HepG2 (cell line): ENCODE measurements at regions not wholly inside any gene's neighbourhood (a gene's known extent, or its start where the extent isn't known, plus 50 kb on each side); places are given as distances from the start of the nearest gene placed in this dataset.
"Not testable (repeated sequence)": the region's sequence is repeated elsewhere in the genome, so short reads cannot be mapped to it uniquely, and the experiment has no call there.

Source experiments
- ATAC-seq: fragments of 200-7000 bp; cut with Tn5 transposase; 3 replicates; pipeline ENCODE4 v1.9.1; 2020; ENCODE audit warnings: mild to moderate bottlenecking, moderate library complexity
- BruUV-seq: library from RNA; stranded (reverse); fragments of 400-500 nt; replicated peaks from 2 replicates; lab custom pipeline; 2021; lab: Mats Ljungman, UMichigan
- CTCF ChIA-PET: fragments of 300-600 bp; formaldehyde crosslinking; extraction: SDS; loops from one replicate; lab custom pipeline; 2021; ENCODE audit warnings: low total read pairs, inconsistent platforms, low intra/inter-chr PET ratio; lab: Yijun Ruan, JAX
- POLR2A ChIA-PET: fragments of 350-600 bp; sonication (Branson Sonifier 250); formaldehyde crosslinking; loops from one replicate; lab custom pipeline; 2020; ENCODE audit warnings: antibody characterized with exemption, inconsistent platforms; lab: Yijun Ruan, JAX
- DNase-seq: peaks from one replicate; pipeline ENCODE4 v3.0.0-alpha.2; 2015; ENCODE audit warnings: low spot score
- FAIRE-seq: peaks from 3 replicates; lab custom pipeline; 2011; peaks lifted over from hg19 to GRCh38; lab: Jason Lieb, UNC
- H2AFZ ChIP-seq: one replicate; pipeline ENCODE4 v1.6.1; 2011; ENCODE audit warnings: low read length, inconsistent platforms
- H3K27ac ChIP-seq: fragments of 300-600 bp; 3 replicates; pipeline ENCODE4 v1.8.0; 2011; ENCODE audit warnings: mixed run types, mild to moderate bottlenecking, mixed read lengths, low read length, inconsistent platforms; ENCODE audit not compliant: insufficient read depth; ENCODE audit errors: extremely low read length
- H3K27me3 ChIP-seq, 2 experiments: fragments of 200-600 bp in 1 of 2; 2 replicates in 1 of 2; 3 replicates in 1 of 2; pipeline versions ENCODE4 v1.6.0 to v1.8.0; 2011; ENCODE audit warnings: low read length in 2 of 2, mild to moderate bottlenecking in 2 of 2, moderate library complexity in 2 of 2, inconsistent platforms in 1 of 2; ENCODE audit not compliant: insufficient read depth in 2 of 2, control insufficient read depth in 1 of 2
- H3K36me3 ChIP-seq, 2 experiments: fragments of 200-600 bp in 1 of 2; replicated peaks in 1 of 2; 2 replicates in 1 of 2; 3 replicates in 1 of 2; pipeline versions ENCODE4 v1.5.1 to v1.8.0; 2011; ENCODE audit warnings: low read length in 2 of 2, inconsistent platforms in 1 of 2; ENCODE audit not compliant: insufficient read depth in 2 of 2, control insufficient read depth in 1 of 2
- H3K4me1 ChIP-seq: 2 replicates; pipeline ENCODE4 v1.5.1; 2012; ENCODE audit warnings: low read length, inconsistent platforms; ENCODE audit not compliant: insufficient read depth
- H3K4me2 ChIP-seq: 2 replicates; pipeline ENCODE4 v1.6.0; 2011; ENCODE audit warnings: low read depth, low read length, inconsistent platforms
- H3K4me3 ChIP-seq, 3 experiments: fragments of 200-600 bp in 1 of 3; sonication (generic), shearing (Covaris generic) in 1 of 3; replicated peaks in 1 of 3; 2 replicates each; pipeline ENCODE4 v1.5.1; 2011 to 2016; ENCODE audit warnings: low read length in 3 of 3, inconsistent platforms in 2 of 3, low read depth in 2 of 3, mild to moderate bottlenecking in 2 of 3, control low read depth in 1 of 3, mixed read lengths in 1 of 3; ENCODE audit not compliant: insufficient read depth in 1 of 3
- H3K79me2 ChIP-seq: one replicate; pipeline ENCODE4 v1.6.1; 2011; ENCODE audit warnings: low read length, inconsistent platforms; ENCODE audit not compliant: insufficient read depth
- H3K9ac ChIP-seq: 2 replicates; pipeline ENCODE4 v1.6.0; 2011; ENCODE audit warnings: mild to moderate bottlenecking, low read depth, low read length, inconsistent platforms; ENCODE audit not compliant: insufficient read depth
- H3K9me3 ChIP-seq: 2 replicates; pipeline ENCODE4 v1.5.1; 2012; ENCODE audit warnings: mild to moderate bottlenecking, low read length
- H4K20me1 ChIP-seq: 2 replicates; pipeline ENCODE4 v1.6.0; 2011; ENCODE audit warnings: inconsistent platforms, mild to moderate bottlenecking, low read length, moderate library complexity; ENCODE audit not compliant: insufficient read depth
- ZNF430 ChIP-seq: sonication (generic); formaldehyde crosslinking; IDR thresholded peaks from 2 replicates; pipeline ENCODE4 v1.9.0; 2021; ENCODE audit warnings: mild to moderate bottlenecking, missing genetic modification reagents
- WGBS: methylation state at CpG from one replicate; pipeline ENCODE4 v1.1.6; 2017; ENCODE audit warnings: low lambda C conversion rate; 5-methylcytosine and 5-hydroxymethylcytosine counted together
- in situ Hi-C: cut with HindIII; loops from 2 replicates; pipeline ENCODE4 v1.10.0; 2017; ENCODE audit warnings: low pct_unique_long_range_greater_than_20kb; ENCODE audit not compliant: extremely low pct_ligation_motif_present
- intact Hi-C: fragments of 100-400 bp; cut with micrococcal nuclease; formaldehyde crosslinking; loops from one replicate; pipeline ENCODE4 v1.10.0; 2022; ENCODE audit not compliant: unreplicated experiment
- TF ChIP-seq, protein P1 (sequence below), 2 experiments: fragments of 450-650 bp in 1 of 2; sonication (generic) in 1 of 2; formaldehyde crosslinking; IDR thresholded peaks; 2 replicates each; pipeline versions ENCODE4 v1.5.0 to v1.8.0; 2020 to 2022; ENCODE audit warnings: mild to moderate bottlenecking in 1 of 2, missing genetic modification reagents in 1 of 2

DNA sequence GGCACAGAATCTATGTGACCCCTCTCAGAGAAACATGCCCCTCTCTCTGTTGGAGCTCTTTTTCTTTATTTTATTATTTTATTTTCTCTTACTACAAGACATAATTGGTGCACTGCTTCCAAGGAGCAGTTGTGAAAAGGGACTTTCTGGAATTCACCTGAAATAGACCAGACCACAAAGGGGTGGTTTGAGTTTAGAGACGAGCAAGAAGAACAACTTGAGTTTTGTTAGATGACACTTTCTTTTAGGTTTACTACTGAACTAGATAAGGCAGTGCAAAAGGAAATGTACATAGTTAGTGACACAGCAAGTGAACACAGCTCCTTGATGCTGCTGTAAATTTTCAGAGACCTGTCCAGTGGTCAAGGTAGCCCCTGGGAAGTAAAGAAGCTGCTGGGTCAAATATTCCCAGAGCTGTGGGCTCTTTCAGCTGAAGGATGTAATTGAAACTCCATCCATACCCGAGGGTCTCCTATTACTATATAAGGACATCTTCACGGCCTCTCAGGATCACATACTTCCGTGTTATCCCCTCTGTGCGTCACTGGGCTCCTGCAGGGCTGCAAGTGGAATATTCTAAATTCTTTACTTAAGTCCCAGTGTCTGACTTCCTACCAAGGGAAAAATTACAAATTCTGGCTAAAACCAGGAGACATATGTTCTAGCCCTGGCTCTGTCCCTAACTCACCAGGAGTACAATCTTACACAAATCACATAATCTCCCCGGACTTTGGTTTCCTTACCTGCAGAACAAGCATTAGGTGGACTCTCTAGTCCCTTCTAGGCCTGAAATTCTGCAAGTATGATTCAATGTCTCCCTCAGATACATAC, 69.1 kb upstream of the ADTRP start:
- H3K27ac ChIP-seq = no peak overlapping the region
- in situ Hi-C loops = no loop called here
- POLR2A ChIA-PET = no interaction called here
- no TSS peak for BruUV-seq
- 12% methylated on average over 6 of the region's 6 CpGs for WGBS
- no peaks in the 10 kb centered on the region for H3K4me1 ChIP-seq
- ATAC-seq = no peak
- H2AFZ ChIP-seq = no peak overlapping the region
- no peaks in the 10 kb centered on the region for H4K20me1 ChIP-seq
- intact Hi-C loops = no loop called here
- TF ChIP-seq, protein P1, sequence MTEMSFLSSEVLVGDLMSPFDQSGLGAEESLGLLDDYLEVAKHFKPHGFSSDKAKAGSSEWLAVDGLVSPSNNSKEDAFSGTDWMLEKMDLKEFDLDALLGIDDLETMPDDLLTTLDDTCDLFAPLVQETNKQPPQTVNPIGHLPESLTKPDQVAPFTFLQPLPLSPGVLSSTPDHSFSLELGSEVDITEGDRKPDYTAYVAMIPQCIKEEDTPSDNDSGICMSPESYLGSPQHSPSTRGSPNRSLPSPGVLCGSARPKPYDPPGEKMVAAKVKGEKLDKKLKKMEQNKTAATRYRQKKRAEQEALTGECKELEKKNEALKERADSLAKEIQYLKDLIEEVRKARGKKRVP (CRISPR knock-in tag; IDR thresholded peaks at IDR 0.05) = no peak
- TF ChIP-seq, all 625 proteins: peak for 0
- H3K4me3 ChIP-seq = no peak overlapping the region
- H3K36me3 ChIP-seq = no peaks in the 10 kb centered on the region
- CTCF ChIA-PET = no interaction called here
- no peaks in the 10 kb centered on the region for H3K27me3 ChIP-seq
- H3K9ac ChIP-seq = no peak overlapping the region
- H3K79me2 ChIP-seq = no peaks in the 10 kb centered on the region
- no peak overlapping the region for H3K4me2 ChIP-seq
- no peak for DNase-seq
- no peak for FAIRE-seq
- H3K9me3 ChIP-seq = no peaks in the 10 kb centered on the region

DNA sequence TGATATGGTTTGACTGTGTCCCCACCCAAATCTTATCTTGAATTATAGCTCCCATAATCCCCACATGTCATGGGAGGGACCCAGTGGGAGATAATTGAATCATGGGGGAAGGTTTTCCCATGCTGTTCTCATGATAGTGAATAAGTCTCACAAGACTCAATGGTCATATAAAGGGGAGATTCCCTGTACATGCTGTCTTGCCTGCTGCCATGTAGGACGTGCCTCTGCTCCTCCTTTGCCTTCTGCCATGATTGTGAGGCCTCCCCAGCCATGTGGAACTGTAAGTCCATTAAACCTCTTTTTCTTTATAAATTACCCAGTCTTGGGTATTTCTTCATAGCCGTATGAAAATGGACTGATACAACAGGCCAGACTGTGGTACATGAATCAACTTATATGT, 68.5 kb upstream of the ADTRP start:
- H3K36me3 ChIP-seq, H3K4me1 ChIP-seq, H4K20me1 ChIP-seq, FAIRE-seq, ATAC-seq, in situ Hi-C loops, H3K27me3 ChIP-seq, intact Hi-C loops, H3K27ac ChIP-seq, H3K9me3 ChIP-seq, BruUV-seq, H2AFZ ChIP-seq, CTCF ChIA-PET, H3K4me2 ChIP-seq, H3K4me3 ChIP-seq, POLR2A ChIA-PET, H3K9ac ChIP-seq, DNase-seq, H3K79me2 ChIP-seq: not testable (repeated sequence)
- TF ChIP-seq ZNF430 (CRISPR knock-in tag) = peak; percentile 43; the same call in 1 of the 2 replicates
- WGBS = 13% methylated on average over 2 of the region's 2 CpGs
